ENCODE measurements at regions not wholly inside any gene's neighbourhood (a gene's known extent, or its start where the extent isn't known, plus 50 kb on each side); places are given as distances from the start of the nearest gene placed in this dataset.

DNA sequence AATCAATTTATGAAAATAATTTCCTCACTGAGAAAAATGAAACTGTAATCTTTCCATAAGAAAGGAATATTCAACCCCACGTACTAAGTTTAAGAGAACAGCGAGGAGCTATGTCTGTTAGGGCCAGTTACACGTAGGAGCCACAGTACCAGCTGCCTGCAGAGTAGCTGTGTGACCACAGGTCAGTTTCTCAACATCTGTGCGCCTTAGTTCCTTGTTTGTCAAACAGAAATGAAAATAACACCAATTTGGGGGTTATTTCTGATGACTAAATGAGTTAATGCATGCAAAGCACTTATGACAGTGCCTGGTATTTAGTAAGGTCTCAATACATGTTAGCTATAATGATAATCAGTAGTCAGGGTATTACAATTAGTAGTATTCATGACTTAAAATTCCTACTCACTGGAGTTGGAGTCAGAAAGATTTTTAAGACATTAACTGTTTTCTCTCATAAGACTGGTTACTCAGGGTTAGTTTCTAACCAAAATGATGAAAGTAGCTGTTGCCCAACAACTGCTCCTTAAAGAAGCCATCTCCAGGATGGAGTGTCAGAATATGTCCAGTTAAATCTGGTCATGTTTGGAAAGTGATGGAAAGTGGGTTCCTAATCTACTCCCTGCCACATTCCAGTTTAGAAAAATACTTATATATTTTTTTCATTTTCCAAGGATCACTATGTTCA, 85.8 kb upstream of the ZNF648 start:
- peaks cover 17% of the 10 kb centered on the region for H3K4me1 ChIP-seq (ENCODE audit: control insufficient read depth, insufficient read depth, low read length)
- WGBS (ENCODE audit: insufficient coverage, low lambda C conversion rate): no CpG with 5 or more reads among the region's 4 CpGs
- H3K9me3 ChIP-seq (ENCODE audit: control insufficient read depth, low read depth, low read length): no peaks in the 10 kb centered on the region
- no peak overlapping the region for H3K27ac ChIP-seq (ENCODE audit: low read length)
- H3K4me3 ChIP-seq (ENCODE audit: low read length): no peak overlapping the region
- no peaks in the 10 kb centered on the region for H3K36me3 ChIP-seq (ENCODE audit: control insufficient read depth, insufficient read depth, low read length)
- H3K27me3 ChIP-seq (ENCODE audit: control insufficient read depth, insufficient read depth, low read length): no peaks in the 10 kb centered on the region
- DNase-seq: no peak

DNA sequence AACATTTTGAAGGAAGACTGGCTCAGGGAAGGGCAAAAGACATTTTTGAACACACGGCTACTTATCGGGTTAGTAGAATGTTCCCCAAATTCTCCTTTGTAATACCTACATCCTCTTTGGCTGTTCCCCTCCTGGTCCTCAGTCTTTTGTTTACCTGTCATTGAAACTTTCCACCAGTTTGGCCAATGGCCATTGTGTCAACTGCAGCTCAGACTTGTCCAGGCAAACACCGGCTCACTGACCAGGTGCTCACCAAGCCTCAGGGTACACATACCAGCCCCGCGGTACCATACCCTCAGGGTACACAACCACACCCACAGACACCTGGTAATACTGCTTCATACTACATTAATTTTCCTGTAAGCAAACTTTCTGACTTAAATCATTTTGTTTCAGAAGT, 84.8 kb upstream of the ZNF648 start:
- peaks cover 17% of the 10 kb centered on the region for H3K4me1 ChIP-seq (ENCODE audit: control insufficient read depth, insufficient read depth, low read length)
- no peaks in the 10 kb centered on the region for H3K27me3 ChIP-seq (ENCODE audit: control insufficient read depth, insufficient read depth, low read length)
- 100% methylated on average over 2 of the region's 5 CpGs for WGBS (ENCODE audit: insufficient coverage, low lambda C conversion rate)
- DNase-seq: no peak
- no peak overlapping the region for H3K27ac ChIP-seq (ENCODE audit: low read length)
- no peaks in the 10 kb centered on the region for H3K9me3 ChIP-seq (ENCODE audit: control insufficient read depth, low read depth, low read length)
- H3K36me3 ChIP-seq (ENCODE audit: control insufficient read depth, insufficient read depth, low read length): no peaks in the 10 kb centered on the region
- H3K4me3 ChIP-seq (ENCODE audit: low read length): no peak overlapping the region

DNA sequence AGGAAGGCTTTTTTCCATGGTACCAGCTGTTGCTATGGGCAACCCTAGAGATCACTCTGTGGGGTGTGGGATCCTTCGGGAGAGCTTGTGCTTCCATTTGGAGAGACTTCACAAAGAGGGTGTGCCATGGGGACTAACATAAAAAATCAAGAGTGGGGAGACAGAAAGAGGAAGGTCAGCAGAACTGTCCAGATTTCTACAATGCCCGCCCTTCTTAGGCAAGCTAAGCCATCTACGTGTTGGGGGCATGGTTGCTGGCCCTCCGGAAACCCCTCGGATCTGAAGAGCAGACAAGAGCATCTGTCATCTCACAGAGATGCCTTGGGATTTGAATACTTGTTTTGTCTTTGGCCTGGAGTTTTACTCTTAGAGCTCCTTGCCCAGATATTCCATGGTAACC, 83.9 kb upstream of the ZNF648 start:
- WGBS (ENCODE audit: insufficient coverage, low lambda C conversion rate): no CpG with 5 or more reads among the region's 5 CpGs
- no peaks in the 10 kb centered on the region for H3K27me3 ChIP-seq (ENCODE audit: control insufficient read depth, insufficient read depth, low read length)
- no peak overlapping the region for H3K4me3 ChIP-seq (ENCODE audit: low read length)
- DNase-seq: no peak
- no peaks in the 10 kb centered on the region for H3K9me3 ChIP-seq (ENCODE audit: control insufficient read depth, low read depth, low read length)
- H3K4me1 ChIP-seq (ENCODE audit: control insufficient read depth, insufficient read depth, low read length): peaks cover 17% of the 10 kb centered on the region
- H3K27ac ChIP-seq (ENCODE audit: low read length): no peak overlapping the region
- H3K36me3 ChIP-seq (ENCODE audit: control insufficient read depth, insufficient read depth, low read length): no peaks in the 10 kb centered on the region

DNA sequence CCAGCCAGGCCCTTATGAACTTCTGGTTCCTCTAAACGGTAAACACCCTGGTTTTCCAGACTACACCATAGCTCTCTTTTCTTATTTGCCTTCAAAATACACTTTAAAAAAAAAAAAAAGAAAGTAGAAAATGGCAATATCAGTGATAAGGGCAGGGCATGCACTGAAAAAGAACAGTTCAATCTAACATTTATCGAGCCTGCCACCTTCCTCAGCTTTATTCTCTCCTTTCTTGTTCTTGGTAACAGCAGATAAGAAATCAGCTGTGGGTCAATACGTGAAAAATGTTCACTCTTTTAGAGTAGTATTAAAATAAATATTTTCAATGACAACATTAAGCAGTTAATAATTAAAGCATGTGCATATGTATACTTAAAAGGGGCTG, 83.1 kb upstream of the ZNF648 start:
- Histone ChIP-seq H3K27me3 (ENCODE audit: control insufficient read depth, insufficient read depth, low read length) (no peaks in the 10 kb centered on the region), H3K36me3 (ENCODE audit: control insufficient read depth, insufficient read depth, low read length) (no peaks in the 10 kb centered on the region), H3K27ac (ENCODE audit: low read length) (no peak overlapping the region), H3K9me3 (ENCODE audit: control insufficient read depth, low read depth, low read length) (no peaks in the 10 kb centered on the region), H3K4me1 (ENCODE audit: control insufficient read depth, insufficient read depth, low read length) (peaks cover 17% of the 10 kb centered on the region), H3K4me3 (ENCODE audit: low read length) (no peak overlapping the region)
- WGBS (ENCODE audit: insufficient coverage, low lambda C conversion rate): 17% methylated on average over 1 of the region's 3 CpGs
- no peak for DNase-seq

DNA sequence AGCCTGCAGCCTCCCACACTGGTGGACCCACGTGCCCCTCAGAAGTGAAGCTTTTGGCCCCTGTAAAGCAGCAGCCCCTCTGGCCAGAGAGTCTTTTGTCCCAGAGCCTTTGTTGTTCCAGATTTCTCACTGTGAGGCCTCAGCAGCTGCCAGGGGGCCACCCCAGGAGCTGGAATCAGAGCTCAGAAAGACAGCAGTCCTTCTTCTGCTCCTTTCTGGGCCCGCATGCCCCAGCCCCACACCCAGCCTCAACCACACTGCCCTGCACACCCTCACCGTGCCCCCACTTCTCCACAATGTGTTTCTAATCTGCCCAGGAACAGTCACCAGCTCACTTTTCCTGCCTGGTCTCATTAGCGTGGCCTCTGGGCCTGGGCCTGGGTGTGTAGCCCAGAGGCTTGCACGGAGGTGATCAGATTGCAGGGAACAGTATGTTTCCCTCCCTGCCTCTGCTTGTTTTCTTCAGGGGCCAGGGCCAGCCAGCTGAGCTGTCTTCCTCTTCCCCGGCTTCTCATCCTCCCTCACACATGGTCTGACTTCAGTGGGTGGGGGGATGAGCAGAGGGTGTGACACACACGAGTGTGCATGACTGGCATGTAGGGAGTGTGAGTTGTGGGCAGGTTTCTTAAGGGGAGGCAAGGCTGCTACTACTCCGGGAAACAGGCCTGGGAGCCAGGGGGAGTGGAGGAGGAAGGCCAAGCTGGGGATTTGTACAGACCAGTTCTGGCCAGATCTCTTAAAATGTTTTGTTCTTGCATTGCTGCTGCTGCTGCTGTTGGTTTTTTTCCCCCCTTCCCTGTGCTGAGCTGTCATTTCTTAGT, 82.5 kb upstream of the ZNF648 start:
- H3K9me3 ChIP-seq (ENCODE audit: control insufficient read depth, low read depth, low read length): no peaks in the 10 kb centered on the region
- DNase-seq: peak; percentile 45 to 62
- WGBS (ENCODE audit: insufficient coverage, low lambda C conversion rate): no CpG with 5 or more reads among the region's 8 CpGs
- H3K27me3 ChIP-seq (ENCODE audit: control insufficient read depth, insufficient read depth, low read length): no peaks in the 10 kb centered on the region
- no peaks in the 10 kb centered on the region for H3K36me3 ChIP-seq (ENCODE audit: control insufficient read depth, insufficient read depth, low read length)
- peak overlapping the region; percentile 52 for H3K27ac ChIP-seq (ENCODE audit: low read length)
- H3K4me3 ChIP-seq (ENCODE audit: low read length): no peak overlapping the region
- peaks cover 17% of the 10 kb centered on the region for H3K4me1 ChIP-seq (ENCODE audit: control insufficient read depth, insufficient read depth, low read length)

DNA sequence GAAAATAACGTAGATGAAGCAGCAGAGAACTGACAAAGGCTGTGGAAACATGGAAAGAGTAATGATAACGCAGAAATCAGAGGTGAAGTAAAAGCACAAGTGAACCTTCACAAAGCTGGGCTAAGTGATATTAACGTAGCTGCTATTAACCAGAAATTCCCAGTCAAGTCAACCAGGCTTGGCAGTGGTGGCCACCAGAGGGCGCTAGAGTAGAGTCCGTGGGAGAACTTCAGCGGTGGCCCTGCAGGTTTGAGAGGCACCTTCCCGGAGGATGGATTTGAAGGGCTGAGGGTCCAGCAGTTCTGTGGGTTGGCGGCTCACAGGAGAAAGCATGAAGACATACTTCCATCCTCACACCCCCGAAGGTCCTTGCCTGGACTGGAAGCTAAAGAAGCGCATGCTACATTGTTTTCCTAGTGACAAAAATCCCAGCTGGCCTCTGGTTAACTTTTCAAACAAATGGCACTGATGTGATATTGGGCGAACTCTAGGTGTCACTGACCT, 81.7 kb upstream of the ZNF648 start:
- Histone ChIP-seq H3K9me3 (ENCODE audit: control insufficient read depth, low read depth, low read length) (no peaks in the 10 kb centered on the region), H3K4me1 (ENCODE audit: control insufficient read depth, insufficient read depth, low read length) (peaks cover 17% of the 10 kb centered on the region), H3K36me3 (ENCODE audit: control insufficient read depth, insufficient read depth, low read length) (no peaks in the 10 kb centered on the region), H3K27me3 (ENCODE audit: control insufficient read depth, insufficient read depth, low read length) (no peaks in the 10 kb centered on the region), H3K4me3 (ENCODE audit: low read length) (no peak overlapping the region), H3K27ac (ENCODE audit: low read length) (no peak overlapping the region)
- WGBS (ENCODE audit: insufficient coverage, low lambda C conversion rate): 37% methylated on average over 2 of the region's 11 CpGs
- DNase-seq: peak; percentile 69 to 78

DNA sequence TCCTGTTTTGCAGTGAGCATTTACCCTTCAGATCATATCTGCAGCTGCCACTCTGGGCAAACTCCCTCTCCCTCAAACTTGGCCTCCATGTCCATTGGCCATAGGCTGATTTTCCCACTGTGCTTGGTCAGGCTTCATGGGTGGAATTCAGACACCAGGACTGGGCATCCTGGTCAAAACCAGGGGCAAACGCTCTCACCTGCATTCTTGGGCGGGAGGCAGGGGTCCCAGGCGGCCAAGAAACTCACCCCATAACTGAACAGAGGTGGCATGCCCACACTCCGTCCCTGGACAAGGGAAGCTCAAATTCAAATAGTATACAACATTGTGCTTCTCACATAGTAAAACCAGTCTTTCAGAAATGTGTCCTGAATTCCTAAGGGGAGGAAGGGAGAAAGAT, 81.1 kb upstream of the ZNF648 start:
- Histone ChIP-seq H3K9me3 (ENCODE audit: control insufficient read depth, low read depth, low read length) (no peaks in the 10 kb centered on the region), H3K4me1 (ENCODE audit: control insufficient read depth, insufficient read depth, low read length) (peaks cover 17% of the 10 kb centered on the region), H3K36me3 (ENCODE audit: control insufficient read depth, insufficient read depth, low read length) (no peaks in the 10 kb centered on the region), H3K27ac (ENCODE audit: low read length) (no peak overlapping the region), H3K4me3 (ENCODE audit: low read length) (no peak overlapping the region), H3K27me3 (ENCODE audit: control insufficient read depth, insufficient read depth, low read length) (no peaks in the 10 kb centered on the region)
- DNase-seq: no peak
- WGBS (ENCODE audit: insufficient coverage, low lambda C conversion rate): no CpG with 5 or more reads among the region's 4 CpGs

DNA sequence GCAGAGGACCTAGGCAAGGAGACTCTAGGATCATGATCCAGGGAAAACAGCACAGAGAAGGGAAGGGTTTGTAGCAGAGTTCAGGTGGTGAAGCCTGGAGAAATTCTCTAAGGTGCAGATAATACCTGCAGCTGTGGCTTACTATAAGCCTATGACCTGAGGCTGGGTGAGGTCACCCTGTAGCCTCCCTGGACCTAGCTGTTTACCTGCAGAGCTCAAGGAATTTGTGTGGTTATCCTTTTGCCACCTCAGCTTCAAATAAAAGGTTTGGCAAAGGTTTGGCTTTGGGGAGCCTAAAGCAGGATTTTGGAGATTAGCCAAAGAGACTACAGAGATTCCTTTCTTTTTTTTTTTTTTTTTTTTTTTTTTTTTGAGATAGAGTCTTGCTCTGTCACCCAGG, 79.5 kb upstream of the ZNF648 start:
- peak in 1 of 2 donors; percentile 29 for DNase-seq
- H3K27me3 ChIP-seq (ENCODE audit: control insufficient read depth, insufficient read depth, low read length): no peaks in the 10 kb centered on the region
- peaks cover 17% of the 10 kb centered on the region for H3K4me1 ChIP-seq (ENCODE audit: control insufficient read depth, insufficient read depth, low read length)
- H3K4me3 ChIP-seq (ENCODE audit: low read length): no peak overlapping the region
- H3K9me3 ChIP-seq (ENCODE audit: control insufficient read depth, low read depth, low read length): no peaks in the 10 kb centered on the region
- H3K36me3 ChIP-seq (ENCODE audit: control insufficient read depth, insufficient read depth, low read length): no peaks in the 10 kb centered on the region
- no peak overlapping the region for H3K27ac ChIP-seq (ENCODE audit: low read length)

DNA sequence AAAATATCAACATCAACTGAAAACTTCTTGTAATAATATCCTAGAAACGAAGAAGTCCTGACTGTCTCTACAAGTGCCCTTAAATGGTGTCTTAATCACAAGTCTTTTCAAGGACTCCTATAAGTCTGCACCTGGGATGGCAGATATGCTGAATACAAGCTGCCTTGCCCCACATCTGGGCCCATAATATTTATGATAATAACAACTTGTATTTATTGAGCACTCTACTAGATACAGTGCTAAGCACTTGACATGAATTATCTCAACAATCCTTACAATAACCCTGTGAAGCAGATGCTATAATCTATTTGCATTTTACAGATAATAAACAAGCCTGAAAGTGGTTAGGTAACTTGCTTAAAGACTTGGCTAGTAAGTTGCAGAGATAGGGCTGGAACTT, 78.0 kb upstream of the ZNF648 start:
- no peak for DNase-seq
- 40% methylated on average over 1 of the region's 1 CpG for WGBS (ENCODE audit: insufficient coverage, low lambda C conversion rate)
- H3K27ac ChIP-seq (ENCODE audit: low read length): no peak overlapping the region
- H3K4me3 ChIP-seq (ENCODE audit: low read length): no peak overlapping the region
- H3K27me3 ChIP-seq (ENCODE audit: control insufficient read depth, insufficient read depth, low read length): no peaks in the 10 kb centered on the region
- H3K36me3 ChIP-seq (ENCODE audit: control insufficient read depth, insufficient read depth, low read length): no peaks in the 10 kb centered on the region
- no peaks in the 10 kb centered on the region for H3K9me3 ChIP-seq (ENCODE audit: control insufficient read depth, low read depth, low read length)
- peaks cover 12% of the 10 kb centered on the region for H3K4me1 ChIP-seq (ENCODE audit: control insufficient read depth, insufficient read depth, low read length)

DNA sequence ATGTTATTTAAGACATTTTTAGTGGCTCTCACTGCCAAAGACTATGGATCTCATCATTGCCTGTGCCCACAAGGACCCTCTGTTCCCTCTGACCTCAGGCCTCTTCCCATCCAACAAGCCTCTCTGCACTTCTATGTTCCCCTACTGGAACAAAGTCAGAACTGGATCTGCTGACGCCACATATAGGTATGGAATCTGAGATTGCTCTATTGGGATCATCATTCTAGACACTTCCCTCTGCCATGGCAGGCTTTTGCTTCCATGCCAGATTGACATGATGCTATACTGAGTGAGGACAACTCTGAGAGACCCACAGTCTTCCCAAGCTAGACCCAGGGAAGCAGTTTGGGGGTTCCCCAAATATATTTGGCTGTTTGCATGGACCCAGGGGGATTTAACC, 76.0 kb upstream of the ZNF648 start:
- no CpG with 5 or more reads among the region's 1 CpG for WGBS (ENCODE audit: insufficient coverage, low lambda C conversion rate)
- Histone ChIP-seq H3K4me3 (ENCODE audit: low read length) (no peak overlapping the region), H3K27ac (ENCODE audit: low read length) (no peak overlapping the region)

More for the DNA sequence above, 76.0 kb upstream of the ZNF648 start:
- Histone ChIP-seq H3K9me3 (ENCODE audit: control insufficient read depth, low read depth, low read length) (no peaks in the 10 kb centered on the region), H3K4me1 (ENCODE audit: control insufficient read depth, insufficient read depth, low read length) (no peaks in the 10 kb centered on the region), H3K36me3 (ENCODE audit: control insufficient read depth, insufficient read depth, low read length) (no peaks in the 10 kb centered on the region), H3K27me3 (ENCODE audit: control insufficient read depth, insufficient read depth, low read length) (no peaks in the 10 kb centered on the region)
- no peak for DNase-seq

All from large intestine (tissue), 3 donors.